ENCODE measurements at regions not wholly inside any gene's neighbourhood (a gene's known extent, or its start where the extent isn't known, plus 50 kb on each side); places are given as distances from the start of the nearest gene placed in this dataset.

DNA sequence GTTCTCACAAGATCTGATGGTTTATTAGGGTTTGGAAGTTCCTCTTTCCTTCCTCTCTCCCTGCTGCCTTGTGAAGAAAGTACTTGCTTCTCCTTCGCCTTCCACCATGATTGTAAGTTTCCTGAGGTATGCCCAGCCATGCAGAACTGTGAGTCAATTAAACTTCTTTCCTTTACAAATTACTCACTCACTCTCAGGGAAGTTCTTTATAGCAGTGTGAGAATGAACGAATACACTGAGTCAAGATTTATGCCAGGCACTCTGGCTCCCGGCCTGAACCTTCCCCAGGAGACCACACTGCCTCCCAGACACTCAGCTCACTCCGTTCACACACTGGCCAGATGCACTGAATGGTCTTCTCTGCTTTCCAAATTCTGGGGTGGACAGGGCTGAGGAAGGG lies 308.3 kb upstream of the AJAP1 start:
- Histone ChIP-seq H3K27ac (ENCODE audit: low read length) (no peak overlapping the region), H3K9ac (ENCODE audit: low read depth, low read length) (no peak overlapping the region), H3K4me1 (ENCODE audit: insufficient read depth, low read length) (no peaks in the 10 kb centered on the region), H3K36me3 (ENCODE audit: insufficient read depth, low read length) (no peaks in the 10 kb centered on the region), H3K4me3 (ENCODE audit: low read depth in 1 of 2, low read length in 2 of 2) (no peak overlapping the region), H3K9me3 (ENCODE audit: insufficient read depth, low read length, severe bottlenecking) (peaks cover 8% of the 10 kb centered on the region), H2AFZ (ENCODE audit: low read depth, low read length) (no peak overlapping the region), H3K4me2 (ENCODE audit: insufficient read depth, low read length) (no peak overlapping the region), H3K27me3 (ENCODE audit: insufficient read depth, low read length, poor library complexity) (no peaks in the 10 kb centered on the region), H3K79me2 (ENCODE audit: insufficient read depth, low read length) (no peaks in the 10 kb centered on the region), H4K20me1 (ENCODE audit: insufficient read depth, low read length) (no peaks in the 10 kb centered on the region)
- no peak for ATAC-seq (ENCODE audit: insufficient read depth, low read depth)
- DNase-seq, result no peak
- TF ChIP-seq, protein P1, sequence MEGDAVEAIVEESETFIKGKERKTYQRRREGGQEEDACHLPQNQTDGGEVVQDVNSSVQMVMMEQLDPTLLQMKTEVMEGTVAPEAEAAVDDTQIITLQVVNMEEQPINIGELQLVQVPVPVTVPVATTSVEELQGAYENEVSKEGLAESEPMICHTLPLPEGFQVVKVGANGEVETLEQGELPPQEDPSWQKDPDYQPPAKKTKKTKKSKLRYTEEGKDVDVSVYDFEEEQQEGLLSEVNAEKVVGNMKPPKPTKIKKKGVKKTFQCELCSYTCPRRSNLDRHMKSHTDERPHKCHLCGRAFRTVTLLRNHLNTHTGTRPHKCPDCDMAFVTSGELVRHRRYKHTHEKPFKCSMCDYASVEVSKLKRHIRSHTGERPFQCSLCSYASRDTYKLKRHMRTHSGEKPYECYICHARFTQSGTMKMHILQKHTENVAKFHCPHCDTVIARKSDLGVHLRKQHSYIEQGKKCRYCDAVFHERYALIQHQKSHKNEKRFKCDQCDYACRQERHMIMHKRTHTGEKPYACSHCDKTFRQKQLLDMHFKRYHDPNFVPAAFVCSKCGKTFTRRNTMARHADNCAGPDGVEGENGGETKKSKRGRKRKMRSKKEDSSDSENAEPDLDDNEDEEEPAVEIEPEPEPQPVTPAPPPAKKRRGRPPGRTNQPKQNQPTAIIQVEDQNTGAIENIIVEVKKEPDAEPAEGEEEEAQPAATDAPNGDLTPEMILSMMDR (IDR thresholded peaks at IDR 0.05; ENCODE audit: borderline replicate concordance, extremely low read depth, low read length, poor library complexity, severe bottlenecking), result no peak
- no peak for TF ChIP-seq EZH2 (IDR thresholded peaks at IDR 0.05; ENCODE audit: borderline replicate concordance, low read depth, low read length, severe bottlenecking)

DNA sequence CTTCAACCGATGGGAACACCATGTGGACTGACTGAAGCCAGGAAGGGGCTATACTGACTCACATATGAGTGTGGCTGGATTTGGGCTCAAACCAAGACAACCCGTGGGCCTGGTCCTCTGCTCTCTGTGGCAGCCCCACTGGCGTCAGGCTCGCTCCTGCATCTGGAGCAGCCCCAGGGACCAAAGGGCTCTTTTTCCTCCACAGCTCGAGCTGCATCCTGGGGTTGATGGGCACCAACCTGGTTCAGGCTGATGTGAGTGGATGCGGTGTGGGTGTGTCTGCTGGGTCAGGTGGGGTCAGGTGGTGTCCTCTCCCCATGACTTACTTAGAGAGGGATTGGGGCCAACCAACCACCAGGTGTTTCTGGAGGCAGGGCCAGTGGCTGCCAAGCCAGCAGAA lies 303.0 kb upstream of the AJAP1 start:
- Histone ChIP-seq H3K4me2 (ENCODE audit: insufficient read depth, low read length) (no peak overlapping the region), H2AFZ (ENCODE audit: low read depth, low read length) (no peak overlapping the region), H3K4me1 (ENCODE audit: insufficient read depth, low read length) (no peaks in the 10 kb centered on the region), H3K9me3 (ENCODE audit: insufficient read depth, low read length, severe bottlenecking) (no peaks in the 10 kb centered on the region), H3K79me2 (ENCODE audit: insufficient read depth, low read length) (no peaks in the 10 kb centered on the region), H3K27ac (ENCODE audit: low read length) (no peak overlapping the region), H3K36me3 (ENCODE audit: insufficient read depth, low read length) (no peaks in the 10 kb centered on the region), H3K9ac (ENCODE audit: low read depth, low read length) (no peak overlapping the region), H3K4me3 (ENCODE audit: low read depth in 1 of 2, low read length in 2 of 2) (no peak overlapping the region), H4K20me1 (ENCODE audit: insufficient read depth, low read length) (0 out of 2 replicates have a peak, but pooled peaks cover 3% of the 10 kb centered on the region), H3K27me3 (ENCODE audit: insufficient read depth, low read length, poor library complexity) (no peaks in the 10 kb centered on the region)
- no peak for TF ChIP-seq EZH2 (IDR thresholded peaks at IDR 0.05; ENCODE audit: borderline replicate concordance, low read depth, low read length, severe bottlenecking)
- TF ChIP-seq, protein P1 (IDR thresholded peaks at IDR 0.05; ENCODE audit: borderline replicate concordance, extremely low read depth, low read length, poor library complexity, severe bottlenecking), result no peak
- no peak for ATAC-seq (ENCODE audit: insufficient read depth, low read depth)
- no peak for DNase-seq

DNA sequence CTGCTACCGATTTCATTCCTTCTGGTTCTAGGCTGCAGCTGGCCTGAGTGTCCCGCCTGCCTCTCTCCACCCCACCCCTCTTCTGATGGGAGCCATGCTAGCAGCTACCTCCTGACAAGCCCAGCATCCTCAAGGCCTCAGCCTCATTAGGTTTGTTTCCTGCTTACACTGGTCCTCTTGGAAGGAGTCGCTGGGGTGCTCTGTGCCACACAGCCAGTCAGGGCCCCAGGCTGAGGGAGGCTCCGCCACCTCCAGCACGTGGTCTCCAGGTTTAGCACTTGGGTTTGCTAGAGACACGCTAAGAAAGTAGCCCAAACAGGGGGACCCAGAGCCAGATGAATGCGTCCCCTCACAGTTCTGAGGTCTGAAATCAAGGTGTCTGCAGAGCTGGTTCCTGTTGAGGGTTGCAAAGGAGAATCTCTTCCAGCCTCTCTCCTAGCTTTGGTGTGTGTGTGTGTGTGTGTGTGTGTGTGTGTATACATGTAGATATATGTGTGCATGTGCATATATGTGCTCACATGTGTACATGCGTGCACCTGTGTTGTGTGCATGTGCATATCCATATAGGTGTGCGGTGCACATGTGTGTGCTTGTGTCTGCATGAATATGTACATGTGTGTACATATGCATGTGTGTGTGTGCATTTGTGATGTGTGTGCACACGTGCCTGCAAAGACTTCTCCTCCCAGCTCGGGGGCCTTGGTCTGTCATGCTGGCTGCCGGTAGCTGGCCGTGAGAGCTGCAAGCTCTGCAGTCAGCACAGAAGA lies 301.1 kb upstream of the AJAP1 start:
- DNase-seq (no peak), ATAC-seq (ENCODE audit: insufficient read depth, low read depth) (no peak)
- Histone ChIP-seq H2AFZ (ENCODE audit: low read depth, low read length) (no peak overlapping the region), H3K4me1 (ENCODE audit: insufficient read depth, low read length) (no peaks in the 10 kb centered on the region), H3K79me2 (ENCODE audit: insufficient read depth, low read length) (no peaks in the 10 kb centered on the region), H4K20me1 (ENCODE audit: insufficient read depth, low read length) (0 out of 2 replicates have a peak, but pooled peaks cover 3% of the 10 kb centered on the region), H3K4me2 (ENCODE audit: insufficient read depth, low read length) (no peak overlapping the region), H3K27ac (ENCODE audit: low read length) (no peak overlapping the region), H3K36me3 (ENCODE audit: insufficient read depth, low read length) (no peaks in the 10 kb centered on the region), H3K27me3 (ENCODE audit: insufficient read depth, low read length, poor library complexity) (no peaks in the 10 kb centered on the region), H3K9ac (ENCODE audit: low read depth, low read length) (no peak overlapping the region), H3K9me3 (ENCODE audit: insufficient read depth, low read length, severe bottlenecking) (no peaks in the 10 kb centered on the region), H3K4me3 (ENCODE audit: low read depth in 1 of 2, low read length in 2 of 2) (no peak overlapping the region)
- TF ChIP-seq, protein P1 (IDR thresholded peaks at IDR 0.05; ENCODE audit: borderline replicate concordance, extremely low read depth, low read length, poor library complexity, severe bottlenecking), result no peak
- no peak for TF ChIP-seq EZH2 (IDR thresholded peaks at IDR 0.05; ENCODE audit: borderline replicate concordance, low read depth, low read length, severe bottlenecking)

Measured in DND-41 (cell line).